VCaP (cell line): ENCODE measurements at regions not wholly inside any gene's neighbourhood (a gene's known extent, or its start where the extent isn't known, plus 50 kb on each side); places are given as distances from the start of the nearest gene placed in this dataset.

Source experiments
- H3K27ac ChIP-seq: fragments of 450-650 bp; 2 replicates; pipeline ENCODE4 v1.5.1; 2017
- TF ChIP-seq, protein P1 (sequence below): fragments of 450-650 bp; conservative IDR thresholded peaks from 2 replicates; pipeline ENCODE4 v1.5.1; 2017; ENCODE audit warnings: mild to moderate bottlenecking, moderate library complexity

DNA sequence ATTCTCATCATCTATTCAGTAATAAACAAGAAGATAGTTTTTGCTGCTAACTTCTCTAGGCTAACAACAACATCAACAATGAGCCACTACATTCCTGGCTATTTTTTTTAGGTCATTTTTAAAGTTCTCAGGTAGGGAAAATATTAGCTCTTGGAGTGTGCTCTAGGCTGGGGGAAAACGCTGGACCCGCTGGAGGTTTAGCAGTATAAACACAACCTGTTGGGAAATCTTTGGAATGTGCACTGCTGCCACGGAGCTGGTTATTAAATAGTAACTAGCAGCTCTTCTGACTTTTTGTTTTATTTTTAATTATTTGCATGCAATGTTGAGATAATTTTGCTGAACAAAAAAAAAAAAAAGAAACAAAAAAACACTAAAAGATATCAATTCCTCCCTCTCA lies 892.1 kb upstream of the ACVR2A start:
- no peak overlapping the region for H3K27ac ChIP-seq
- TF ChIP-seq, protein P1, sequence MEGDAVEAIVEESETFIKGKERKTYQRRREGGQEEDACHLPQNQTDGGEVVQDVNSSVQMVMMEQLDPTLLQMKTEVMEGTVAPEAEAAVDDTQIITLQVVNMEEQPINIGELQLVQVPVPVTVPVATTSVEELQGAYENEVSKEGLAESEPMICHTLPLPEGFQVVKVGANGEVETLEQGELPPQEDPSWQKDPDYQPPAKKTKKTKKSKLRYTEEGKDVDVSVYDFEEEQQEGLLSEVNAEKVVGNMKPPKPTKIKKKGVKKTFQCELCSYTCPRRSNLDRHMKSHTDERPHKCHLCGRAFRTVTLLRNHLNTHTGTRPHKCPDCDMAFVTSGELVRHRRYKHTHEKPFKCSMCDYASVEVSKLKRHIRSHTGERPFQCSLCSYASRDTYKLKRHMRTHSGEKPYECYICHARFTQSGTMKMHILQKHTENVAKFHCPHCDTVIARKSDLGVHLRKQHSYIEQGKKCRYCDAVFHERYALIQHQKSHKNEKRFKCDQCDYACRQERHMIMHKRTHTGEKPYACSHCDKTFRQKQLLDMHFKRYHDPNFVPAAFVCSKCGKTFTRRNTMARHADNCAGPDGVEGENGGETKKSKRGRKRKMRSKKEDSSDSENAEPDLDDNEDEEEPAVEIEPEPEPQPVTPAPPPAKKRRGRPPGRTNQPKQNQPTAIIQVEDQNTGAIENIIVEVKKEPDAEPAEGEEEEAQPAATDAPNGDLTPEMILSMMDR = no peak

DNA sequence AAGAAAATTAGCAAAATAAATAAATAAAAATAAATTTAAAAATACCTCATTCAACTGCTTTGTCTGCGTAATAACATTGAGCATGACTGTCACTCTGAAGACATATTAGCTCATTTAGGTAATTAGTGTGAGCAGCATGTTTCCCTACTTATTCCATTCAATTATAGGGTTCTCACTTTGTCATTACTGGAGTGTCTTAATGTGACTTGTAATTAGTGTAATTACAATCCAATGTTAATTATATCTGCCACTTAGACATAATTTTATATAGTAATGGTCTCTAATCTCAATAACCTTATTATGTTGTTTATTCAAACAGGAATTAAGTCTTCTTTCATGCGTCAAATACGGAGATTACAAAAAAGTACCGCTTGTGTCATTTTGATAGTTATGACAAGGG lies 893.9 kb upstream of the ACVR2A start:
- H3K27ac ChIP-seq = peak overlapping the region; percentile 19; the same call in 1 of the 2 replicates
- TF ChIP-seq, protein P1 = no peak

DNA sequence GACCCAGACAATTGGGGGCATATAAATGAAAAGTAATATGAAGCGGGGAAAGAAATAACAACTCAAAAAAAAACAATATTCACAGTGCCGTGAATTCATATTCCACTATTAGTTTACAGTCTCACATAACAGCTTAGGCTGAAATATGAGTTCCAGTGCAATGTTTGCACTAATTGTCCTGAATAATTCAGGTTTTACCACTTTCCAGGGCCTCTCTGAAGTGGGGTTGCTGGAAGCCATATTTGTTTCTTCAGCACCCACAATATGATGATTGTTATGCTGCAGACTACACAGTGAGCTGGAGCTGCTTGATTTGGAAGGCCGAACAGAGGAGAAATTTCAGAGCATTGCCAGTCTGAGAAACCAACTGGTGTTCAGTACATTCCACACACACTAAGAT lies 894.5 kb upstream of the ACVR2A start:
- TF ChIP-seq, protein P1 = no peak
- peak overlapping the region; percentile 19; the same call in 1 of the 2 replicates for H3K27ac ChIP-seq

GRCh38 chr2:146949400-146949799 lies 895.4 kb upstream of the ACVR2A start:
- TF ChIP-seq, protein P1 = no peak
- H3K27ac ChIP-seq = no peak overlapping the region

GRCh38 chr2:146944601-146945000 lies 900.2 kb upstream of the ACVR2A start:
- TF ChIP-seq, protein P1 = no peak
- no peak overlapping the region for H3K27ac ChIP-seq

GRCh38 chr2:146939991-146940685 lies 904.7 kb upstream of the ACVR2A start:
- no peak overlapping the region for H3K27ac ChIP-seq
- TF ChIP-seq, protein P1 = no peak

DNA sequence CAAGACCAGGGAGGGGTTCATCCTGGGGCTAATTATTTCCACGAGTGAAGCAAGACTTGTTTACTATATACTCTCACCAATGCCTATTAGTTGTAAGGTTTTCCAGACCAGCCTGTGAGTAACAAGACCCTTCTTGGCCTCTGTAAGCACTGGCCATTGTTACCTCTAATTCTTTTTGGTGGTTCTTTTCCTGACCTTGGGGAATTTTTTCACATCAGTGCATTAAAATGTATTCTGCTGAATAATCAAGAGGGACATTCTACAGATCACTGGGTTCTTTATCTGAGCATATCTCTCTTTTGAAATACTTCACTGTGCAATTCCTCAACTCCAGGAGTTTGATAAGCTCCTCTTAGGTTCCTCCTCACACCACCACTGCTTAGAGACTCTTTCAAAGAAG lies 909.9 kb upstream of the ACVR2A start:
- no peak overlapping the region for H3K27ac ChIP-seq
- TF ChIP-seq, protein P1 = no peak
